HFFc6 (cell line): ENCODE measurements at regions not wholly inside any gene's neighbourhood (a gene's known extent, or its start where the extent isn't known, plus 50 kb on each side); places are given as distances from the start of the nearest gene placed in this dataset.

ENCODE experiments used
- DNase-seq: peaks from one replicate; pipeline ENCODE4 v3.0.0-alpha.2; 2018
- H3K27ac Mint-ChIP-seq: 2 replicates; pipeline ENCODE4 v1.8.0; 2020; ENCODE audit warnings: mild to moderate bottlenecking, mixed read lengths
- H3K27me3 Mint-ChIP-seq: 2 replicates; pipeline ENCODE4 v1.8.0; 2021; ENCODE audit warnings: mild to moderate bottlenecking, moderate library complexity, mixed read lengths; ENCODE audit not compliant: insufficient read depth
- H3K36me3 Mint-ChIP-seq: 2 replicates; pipeline ENCODE4 v1.8.0; 2021; ENCODE audit warnings: low read depth, mixed read lengths
- H3K4me1 Mint-ChIP-seq: 2 replicates; pipeline ENCODE4 v1.8.0; 2020; ENCODE audit warnings: low read depth, mixed read lengths
- H3K4me3 Mint-ChIP-seq: 2 replicates; pipeline ENCODE4 v1.8.0; 2020; ENCODE audit warnings: mild to moderate bottlenecking, moderate library complexity, mixed read lengths
- H3K9me3 Mint-ChIP-seq: 2 replicates; pipeline ENCODE4 v1.8.0; 2020; ENCODE audit warnings: mild to moderate bottlenecking, mixed read lengths
- TF ChIP-seq, protein P1 (sequence below): fragments of 200-600 bp; sonication (generic); IDR thresholded peaks from 2 replicates; pipeline ENCODE4 v1.5.0; 2021; ENCODE audit warnings: antibody characterized with exemption, mild to moderate bottlenecking

DNA sequence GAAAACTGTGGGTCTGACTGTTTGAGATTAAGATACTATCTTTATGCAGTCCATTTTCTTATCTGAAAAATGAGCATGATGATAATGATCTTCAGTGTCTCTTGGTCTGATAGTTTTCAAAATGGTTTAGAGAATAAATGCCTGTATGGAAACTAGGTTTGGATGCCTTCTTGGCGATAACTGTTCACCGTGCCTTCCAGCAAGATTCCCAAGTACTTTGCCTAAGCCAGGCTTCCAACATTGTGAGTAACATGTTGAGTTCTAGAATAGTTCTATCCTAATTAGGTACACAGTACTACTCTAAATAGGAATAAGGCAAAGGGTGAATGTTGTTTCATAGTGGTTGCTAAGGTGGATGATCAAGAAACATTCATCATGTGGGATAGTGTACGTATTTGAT, 940.2 kb downstream of the MCTP2 start:
- Mint-ChIP-seq H3K4me3 (no peak overlapping the region), H3K27ac (no peak overlapping the region), H3K36me3 (no peaks in the 10 kb centered on the region), H3K9me3 (no peaks in the 10 kb centered on the region), H3K4me1 (peaks cover 54% of the 10 kb centered on the region), H3K27me3 (no peaks in the 10 kb centered on the region; the same call in 1 of the 2 replicates)
- TF ChIP-seq, protein P1, sequence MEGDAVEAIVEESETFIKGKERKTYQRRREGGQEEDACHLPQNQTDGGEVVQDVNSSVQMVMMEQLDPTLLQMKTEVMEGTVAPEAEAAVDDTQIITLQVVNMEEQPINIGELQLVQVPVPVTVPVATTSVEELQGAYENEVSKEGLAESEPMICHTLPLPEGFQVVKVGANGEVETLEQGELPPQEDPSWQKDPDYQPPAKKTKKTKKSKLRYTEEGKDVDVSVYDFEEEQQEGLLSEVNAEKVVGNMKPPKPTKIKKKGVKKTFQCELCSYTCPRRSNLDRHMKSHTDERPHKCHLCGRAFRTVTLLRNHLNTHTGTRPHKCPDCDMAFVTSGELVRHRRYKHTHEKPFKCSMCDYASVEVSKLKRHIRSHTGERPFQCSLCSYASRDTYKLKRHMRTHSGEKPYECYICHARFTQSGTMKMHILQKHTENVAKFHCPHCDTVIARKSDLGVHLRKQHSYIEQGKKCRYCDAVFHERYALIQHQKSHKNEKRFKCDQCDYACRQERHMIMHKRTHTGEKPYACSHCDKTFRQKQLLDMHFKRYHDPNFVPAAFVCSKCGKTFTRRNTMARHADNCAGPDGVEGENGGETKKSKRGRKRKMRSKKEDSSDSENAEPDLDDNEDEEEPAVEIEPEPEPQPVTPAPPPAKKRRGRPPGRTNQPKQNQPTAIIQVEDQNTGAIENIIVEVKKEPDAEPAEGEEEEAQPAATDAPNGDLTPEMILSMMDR: no peak
- DNase-seq: no peak

DNA sequence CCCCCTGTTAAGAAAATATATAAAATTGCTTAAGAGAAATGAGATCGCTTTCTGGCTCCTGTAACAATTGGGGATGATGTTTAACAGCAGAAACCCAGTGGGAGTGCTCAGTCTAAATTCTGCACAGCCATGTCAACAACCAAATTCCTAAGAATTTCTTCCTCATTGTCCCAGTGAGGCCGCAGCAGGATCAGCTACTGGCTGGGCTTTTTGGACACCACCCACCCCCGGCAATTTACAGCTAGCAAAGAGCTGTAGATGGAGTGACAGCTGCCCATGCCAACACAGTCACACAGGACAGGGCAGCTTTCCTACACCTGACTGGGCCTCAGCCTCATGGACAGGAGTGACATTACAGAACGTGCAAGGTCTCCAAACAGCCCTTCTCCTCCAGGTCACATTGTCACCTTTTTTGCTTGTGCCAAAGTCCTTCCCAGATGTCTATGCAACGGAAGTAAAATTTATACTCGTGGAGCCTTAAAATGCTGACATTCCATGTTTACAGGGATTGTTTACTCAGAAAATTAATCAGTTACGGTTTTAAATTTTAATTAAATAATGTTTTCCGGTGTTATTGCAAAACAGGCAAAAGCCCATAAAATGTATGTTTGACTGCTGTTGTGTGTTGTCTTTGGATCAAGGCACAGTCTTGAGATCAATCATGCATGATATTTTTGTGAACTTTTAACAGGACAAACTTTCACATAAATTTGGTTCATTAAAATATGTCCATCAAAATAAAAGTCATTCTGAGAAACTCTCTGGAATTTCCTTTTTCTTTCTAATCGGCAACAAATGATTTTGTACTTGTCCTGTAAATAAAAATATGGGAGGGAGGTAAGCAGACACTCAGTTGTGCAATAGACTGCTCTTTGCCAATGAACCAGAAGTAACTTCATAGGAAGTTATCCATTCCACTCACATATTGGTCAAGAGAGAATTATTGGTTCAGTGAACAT, 943.2 kb downstream of the MCTP2 start:
- H3K27ac Mint-ChIP-seq: no peak overlapping the region
- no peaks in the 10 kb centered on the region for H3K36me3 Mint-ChIP-seq
- H3K9me3 Mint-ChIP-seq: no peaks in the 10 kb centered on the region
- DNase-seq: no peak
- TF ChIP-seq, protein P1: no peak
- peaks cover 37% of the 10 kb centered on the region for H3K4me1 Mint-ChIP-seq
- H3K27me3 Mint-ChIP-seq: no peaks in the 10 kb centered on the region; the same call in 1 of the 2 replicates
- H3K4me3 Mint-ChIP-seq: no peak overlapping the region

DNA sequence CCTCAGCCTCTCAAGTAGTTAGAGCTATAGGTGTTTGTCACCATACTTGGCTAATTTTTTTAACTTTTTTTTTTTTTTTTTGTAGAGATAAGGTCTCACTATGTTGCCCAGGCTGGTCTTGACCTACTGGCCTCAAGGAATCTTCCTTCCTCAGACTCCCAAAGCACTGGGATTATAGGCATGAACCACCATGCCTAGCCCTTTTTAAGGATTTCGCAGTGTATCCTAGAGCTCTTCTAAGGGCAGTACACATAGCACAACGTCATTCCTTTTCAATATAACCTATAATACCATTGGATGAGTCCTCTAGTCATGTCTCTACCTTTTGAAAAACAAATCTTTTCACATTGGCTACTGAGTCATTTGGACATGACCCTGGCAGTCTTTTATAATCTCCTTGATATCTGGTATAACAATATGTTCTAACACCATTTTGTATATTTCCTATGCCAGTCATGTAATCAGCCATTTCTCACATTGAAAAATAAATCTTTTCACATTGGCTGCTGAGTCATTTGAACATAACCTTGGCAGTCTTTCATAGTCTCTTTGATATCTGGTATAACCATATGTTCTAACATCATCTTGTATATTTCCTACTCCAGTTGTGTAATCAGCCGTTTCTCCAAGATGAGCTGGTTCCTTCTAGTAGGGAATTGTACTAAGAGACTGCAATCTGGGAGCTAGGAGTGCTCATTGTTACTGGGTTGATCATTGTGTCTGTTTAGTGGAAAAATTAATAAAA, 944.7 kb downstream of the MCTP2 start:
- TF ChIP-seq, protein P1: no peak
- Mint-ChIP-seq H3K4me1 (peaks cover 22% of the 10 kb centered on the region), H3K9me3 (peaks cover 14% of the 10 kb centered on the region), H3K27ac (no peak overlapping the region), H3K27me3 (no peaks in the 10 kb centered on the region), H3K4me3 (no peak overlapping the region), H3K36me3 (peaks cover 14% of the 10 kb centered on the region; the same call in 1 of the 2 replicates)
- DNase-seq: no peak

DNA sequence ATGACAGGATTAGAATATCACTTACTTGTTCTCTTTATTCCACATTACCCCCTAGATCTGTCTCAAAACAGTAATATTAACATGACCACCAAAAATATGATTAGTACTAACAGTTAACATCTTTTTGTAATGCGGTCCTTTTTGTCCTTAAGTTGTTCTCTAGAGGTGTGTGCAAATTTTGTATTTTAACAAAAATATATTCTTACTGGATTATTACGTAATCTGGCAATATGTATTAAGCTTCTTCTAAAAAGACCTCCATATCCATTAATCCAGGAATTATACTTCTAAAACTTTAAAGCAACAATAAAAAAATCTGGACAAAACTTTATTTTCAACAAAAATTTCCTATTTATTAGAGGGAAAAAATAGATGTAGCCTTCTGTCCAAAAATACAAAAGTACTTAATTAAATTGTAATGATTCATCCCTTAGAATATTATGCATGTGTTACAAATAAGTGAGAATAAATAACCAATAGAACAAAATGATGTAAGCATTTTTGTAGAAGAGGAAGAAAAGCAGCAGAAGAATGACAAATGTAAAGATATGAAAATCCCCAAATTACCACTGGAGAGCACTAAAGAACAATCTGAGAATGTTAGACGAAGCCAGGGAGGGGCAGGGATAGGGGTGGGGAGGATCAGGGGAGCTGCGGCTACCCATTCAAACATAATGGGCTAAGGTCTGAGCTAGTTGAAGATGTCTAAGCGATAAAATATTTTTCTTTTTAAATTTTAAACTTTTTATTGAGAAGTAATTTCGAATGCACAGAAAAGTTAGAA, 945.6 kb downstream of the MCTP2 start:
- TF ChIP-seq, protein P1: no peak
- Mint-ChIP-seq H3K27me3 (no peaks in the 10 kb centered on the region), H3K27ac (no peak overlapping the region), H3K4me3 (no peak overlapping the region), H3K36me3 (peaks cover 14% of the 10 kb centered on the region; the same call in 1 of the 2 replicates), H3K9me3 (peaks cover 16% of the 10 kb centered on the region), H3K4me1 (peaks cover 19% of the 10 kb centered on the region; the same call in 1 of the 2 replicates)
- no peak for DNase-seq

DNA sequence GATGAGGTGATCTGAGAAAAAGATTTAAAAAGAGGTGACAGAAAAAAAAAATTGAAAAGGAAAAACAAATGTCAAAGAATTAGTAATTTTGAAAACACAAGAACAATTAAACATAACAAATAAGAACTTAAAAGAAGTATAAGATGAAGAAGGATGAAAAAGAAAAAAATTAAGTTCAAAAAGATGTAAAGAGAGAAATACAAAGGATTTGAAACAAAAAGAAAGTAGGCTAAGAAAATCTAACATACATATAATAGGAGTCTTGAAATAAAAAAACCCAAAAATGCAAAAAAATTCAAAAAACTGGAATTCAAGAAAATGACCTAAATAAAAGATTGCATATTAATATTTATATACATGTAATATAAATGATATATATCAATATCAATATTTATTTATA, 949.2 kb downstream of the MCTP2 start:
- H3K4me1 Mint-ChIP-seq: peaks cover 7% of the 10 kb centered on the region; the same call in 1 of the 2 replicates
- TF ChIP-seq, protein P1: no peak
- no peak overlapping the region for H3K27ac Mint-ChIP-seq

More for the DNA sequence above, 949.2 kb downstream of the MCTP2 start:
- Mint-ChIP-seq H3K36me3 (peaks cover 14% of the 10 kb centered on the region; the same call in 1 of the 2 replicates), H3K27me3 (no peaks in the 10 kb centered on the region), H3K4me3 (no peak overlapping the region), H3K9me3 (peaks cover 16% of the 10 kb centered on the region)
- no peak for DNase-seq
